NOMO-1 (cell line): ENCODE measurements at regions not wholly inside any gene's neighbourhood (a gene's known extent, or its start where the extent isn't known, plus 50 kb on each side); places are given as distances from the start of the nearest gene placed in this dataset.

Source experiments
- DNase-seq, 2 experiments: peaks; one replicate each; lab custom pipeline; 2025; ENCODE audit not compliant: unreplicated experiment in 2 of 2; lab: John Stamatoyannopoulos, UW

DNA sequence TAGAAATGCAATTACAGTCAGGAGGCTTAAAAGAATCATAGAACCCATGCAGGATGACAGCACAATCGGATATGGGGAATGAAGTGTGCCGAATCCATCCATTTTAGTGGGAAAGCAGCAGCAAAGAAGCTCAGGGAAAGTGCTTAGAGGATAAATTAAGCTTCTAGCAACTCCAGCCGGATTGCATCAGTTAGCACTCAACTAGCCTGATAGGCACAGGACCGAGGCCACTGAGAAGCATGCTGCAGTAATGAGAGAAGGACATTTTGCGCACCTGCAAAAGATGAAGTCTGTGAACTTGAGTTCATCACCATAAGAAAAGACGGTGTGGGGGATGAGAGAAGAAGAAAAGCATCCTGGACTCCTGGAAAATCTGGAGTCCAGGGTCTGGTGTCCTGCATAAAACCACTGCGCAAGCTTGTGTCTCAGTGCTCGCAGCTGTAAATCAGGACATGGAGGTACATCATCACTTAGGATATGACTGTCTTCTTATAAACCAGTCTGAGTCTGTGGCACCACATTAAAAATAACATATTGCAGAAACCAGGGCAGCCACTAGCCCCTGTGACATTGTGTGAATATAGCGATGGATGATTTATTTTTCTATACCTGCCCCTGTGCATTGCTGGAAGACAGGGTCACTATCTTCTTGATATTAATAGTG is 665.5 kb upstream of the SOX11 start:
- DNase-seq: no peak

DNA sequence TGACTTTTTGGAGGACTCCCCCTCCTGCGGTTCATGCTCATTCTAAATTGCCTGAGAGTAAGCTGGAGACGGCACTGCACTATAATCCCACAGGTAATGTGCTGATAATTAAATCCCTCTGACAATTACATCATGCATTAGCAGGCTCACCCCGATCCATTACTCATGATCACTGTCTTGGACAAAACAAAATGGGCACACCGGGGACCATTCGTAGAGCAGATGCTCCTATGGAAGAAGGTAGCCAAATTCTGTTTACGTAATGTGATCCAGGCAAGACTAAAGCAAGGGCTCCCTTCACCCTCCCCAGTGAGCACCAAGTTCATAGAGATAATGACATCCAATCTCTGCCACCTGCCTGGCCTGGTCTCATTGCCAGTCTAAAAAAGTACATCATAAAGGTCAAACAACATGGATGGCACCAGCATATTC is 657.1 kb upstream of the SOX11 start:
- no peak for DNase-seq

DNA sequence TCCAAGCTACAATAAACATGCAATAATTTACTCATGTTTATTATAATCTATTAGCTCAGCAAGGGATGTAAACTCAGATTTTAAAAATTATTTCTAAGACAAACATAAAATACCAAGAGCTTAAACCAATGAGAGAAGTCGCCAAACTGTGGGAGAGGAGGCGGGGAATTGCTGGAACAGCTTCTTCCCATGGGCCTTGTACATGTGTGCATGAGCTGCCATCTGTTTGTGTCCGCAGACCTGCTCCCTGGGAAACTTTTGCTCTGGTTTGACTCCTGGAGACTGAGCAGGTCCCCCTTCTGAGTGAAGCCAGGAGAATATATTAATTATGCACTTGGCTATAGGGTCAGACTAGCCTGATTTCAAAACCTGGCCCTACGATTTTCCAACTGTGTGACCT is 655.9 kb upstream of the SOX11 start:
- DNase-seq: no peak

- no peak for DNase-seq
Observed at GRCh38 chr2:5039241-5039975, 652.8 kb upstream of the SOX11 start.

DNA sequence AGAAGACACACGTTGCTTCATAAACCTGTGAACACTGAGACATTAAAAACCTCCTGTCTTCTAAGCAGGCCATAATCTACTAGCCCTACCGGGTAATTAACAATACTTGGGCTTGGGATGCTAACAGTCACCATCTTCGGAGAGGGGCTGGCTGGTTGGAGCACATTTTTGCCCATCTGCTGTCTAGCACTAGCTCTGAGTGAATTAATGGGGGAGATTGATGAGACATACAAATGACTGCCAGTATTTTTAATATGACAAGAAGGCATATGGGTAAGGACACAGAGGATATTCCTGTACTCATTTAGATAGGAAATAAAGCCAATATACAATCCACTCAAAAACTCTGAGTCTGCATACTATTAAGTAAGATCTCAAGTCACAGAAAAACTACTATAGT is 651.6 kb upstream of the SOX11 start:
- no peak for DNase-seq

- no peak for DNase-seq
Observed at GRCh38 chr2:5041501-5041900, 650.7 kb upstream of the SOX11 start.

DNA sequence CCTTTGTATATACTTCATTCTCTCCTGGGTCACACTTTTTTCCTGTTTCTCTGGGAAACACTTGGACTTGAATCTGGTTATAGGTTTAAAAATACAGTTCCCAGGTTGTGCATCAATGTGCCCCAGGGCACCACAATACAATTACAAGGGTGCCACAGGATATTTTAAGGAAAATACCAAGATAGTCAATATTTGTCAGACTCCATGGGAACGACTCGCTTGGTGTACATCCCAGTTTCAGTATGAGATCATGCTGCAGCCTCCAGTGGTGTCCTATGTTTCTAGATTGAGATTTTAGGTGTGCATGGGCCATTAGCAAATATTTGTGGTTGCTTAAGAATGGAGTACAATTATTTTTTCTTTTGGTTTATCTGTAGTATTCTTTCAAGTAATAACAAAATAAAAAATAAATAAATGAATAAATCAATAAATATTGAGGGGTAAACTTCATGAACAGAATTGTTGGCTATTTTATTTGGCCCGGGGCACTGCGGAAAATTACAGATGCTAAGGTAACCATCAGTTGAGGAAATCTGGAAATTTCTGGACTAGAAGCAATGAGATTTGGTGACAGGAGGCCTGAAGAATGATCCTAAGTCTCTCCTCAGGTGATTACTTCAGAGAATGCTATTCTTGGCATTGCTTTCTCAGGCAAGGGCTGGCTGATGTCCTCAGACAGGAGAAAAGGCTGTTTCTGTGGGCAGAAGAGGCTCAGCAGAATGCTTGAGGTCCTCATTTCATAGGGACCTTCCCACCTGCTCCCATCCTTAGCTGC is 649.3 kb upstream of the SOX11 start:
- DNase-seq: no peak

- no peak for DNase-seq
Observed at GRCh38 chr2:5051300-5051699, 640.9 kb upstream of the SOX11 start.

DNA sequence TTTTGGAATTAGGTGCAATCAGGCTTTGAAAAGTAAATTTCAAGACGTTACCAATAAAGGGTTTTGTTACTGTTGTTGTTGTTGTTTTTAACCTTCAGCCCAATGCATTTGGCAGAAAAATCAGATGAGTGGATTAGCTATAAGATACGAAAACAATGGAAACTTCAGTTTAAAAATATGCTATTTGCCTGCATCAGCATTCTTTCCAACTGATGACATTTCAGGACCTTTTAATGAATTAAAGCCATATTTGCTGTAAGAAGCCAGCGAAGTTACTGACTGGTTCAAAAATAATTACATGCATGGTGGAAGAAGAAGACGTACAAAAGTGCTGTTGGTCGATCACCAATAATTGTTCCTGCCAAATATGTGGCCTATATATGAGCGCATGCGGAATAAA is 639.3 kb upstream of the SOX11 start:
- no peak for DNase-seq

DNA sequence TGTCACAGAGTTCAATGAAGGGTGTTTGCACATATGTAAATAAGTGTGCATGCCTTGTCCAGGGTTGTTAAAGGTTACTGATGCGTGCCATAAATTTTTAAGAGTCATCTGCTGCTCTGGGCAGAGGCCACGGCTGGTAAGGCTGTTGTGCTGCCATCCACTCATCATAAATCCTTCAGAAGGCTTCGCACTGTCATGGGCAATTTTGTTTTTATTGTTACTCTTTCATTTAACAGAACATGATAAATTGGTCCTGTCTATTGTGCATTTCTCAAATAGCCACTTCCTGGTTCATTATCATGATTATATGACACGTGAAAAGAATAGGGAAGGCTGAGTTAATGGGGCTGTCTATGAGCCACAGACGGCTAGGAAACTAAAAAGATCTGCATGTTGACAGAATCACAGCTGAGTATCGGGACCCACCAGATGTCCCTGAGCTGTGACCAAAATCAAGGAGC is 634.3 kb upstream of the SOX11 start:
- no peak for DNase-seq

- DNase-seq: no peak
Observed at GRCh38 chr2:5060956-5061355, 631.2 kb upstream of the SOX11 start.

- DNase-seq: no peak
Observed at GRCh38 chr2:5064687-5065086, 627.5 kb upstream of the SOX11 start.

DNA sequence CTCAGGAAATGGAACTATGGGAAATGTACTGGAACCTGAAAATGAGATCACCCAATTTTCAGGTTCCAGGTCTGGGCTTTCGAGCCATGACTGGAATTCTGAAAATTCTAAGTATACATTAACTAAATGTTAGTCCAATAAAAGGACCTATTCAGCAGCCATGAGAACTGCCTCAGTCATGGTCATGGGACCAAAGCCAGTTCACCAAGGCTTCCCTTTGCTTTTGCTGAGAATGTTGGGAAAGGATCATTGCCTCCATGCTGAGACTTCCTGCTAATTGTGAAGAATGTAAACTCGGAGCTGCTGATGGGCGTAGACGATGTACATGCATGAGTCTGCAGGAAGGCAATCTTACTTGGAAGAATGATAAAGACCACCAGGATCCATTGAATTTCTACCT is 624.4 kb upstream of the SOX11 start:
- DNase-seq: no peak

DNA sequence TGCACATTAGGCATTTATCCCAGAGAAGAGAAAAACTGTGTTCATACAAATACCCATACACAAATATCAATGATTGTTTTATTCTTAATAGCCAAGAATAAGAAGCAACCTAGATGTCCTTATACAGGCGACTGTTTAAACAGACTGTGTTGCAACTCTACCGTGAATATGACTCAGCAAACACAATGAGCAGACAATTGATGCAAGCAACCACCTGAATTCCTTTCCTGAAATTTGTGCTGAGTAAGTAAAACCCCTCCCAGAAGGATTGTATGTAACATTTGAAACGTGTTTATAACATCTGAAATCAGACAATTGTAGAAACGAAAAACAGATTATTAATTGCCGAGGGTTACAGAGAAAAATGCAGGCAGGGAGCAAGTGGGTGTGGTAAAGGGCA is 621.9 kb upstream of the SOX11 start:
- no peak for DNase-seq

- DNase-seq: no peak
Observed at GRCh38 chr2:5074733-5075132, 617.5 kb upstream of the SOX11 start.

DNA sequence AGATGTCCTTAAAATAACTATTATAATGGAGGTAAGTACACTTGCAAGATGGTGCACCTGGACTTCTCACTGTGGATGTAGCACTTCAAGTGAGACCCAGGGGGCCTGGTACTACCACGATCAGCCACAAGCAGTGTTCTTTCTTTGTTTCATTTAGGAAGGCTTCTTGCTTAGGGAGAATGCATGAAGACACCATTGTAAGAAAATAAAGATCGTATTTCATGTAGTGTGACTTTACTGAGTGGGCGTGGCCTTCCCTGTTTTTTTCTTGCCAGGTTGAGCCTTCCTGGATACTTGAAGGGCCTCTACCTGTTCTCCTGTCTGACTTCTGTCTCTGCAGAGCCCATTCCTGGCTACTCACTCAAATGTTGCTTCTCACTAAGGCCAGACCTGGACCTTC is 615.6 kb upstream of the SOX11 start:
- no peak for DNase-seq

DNA sequence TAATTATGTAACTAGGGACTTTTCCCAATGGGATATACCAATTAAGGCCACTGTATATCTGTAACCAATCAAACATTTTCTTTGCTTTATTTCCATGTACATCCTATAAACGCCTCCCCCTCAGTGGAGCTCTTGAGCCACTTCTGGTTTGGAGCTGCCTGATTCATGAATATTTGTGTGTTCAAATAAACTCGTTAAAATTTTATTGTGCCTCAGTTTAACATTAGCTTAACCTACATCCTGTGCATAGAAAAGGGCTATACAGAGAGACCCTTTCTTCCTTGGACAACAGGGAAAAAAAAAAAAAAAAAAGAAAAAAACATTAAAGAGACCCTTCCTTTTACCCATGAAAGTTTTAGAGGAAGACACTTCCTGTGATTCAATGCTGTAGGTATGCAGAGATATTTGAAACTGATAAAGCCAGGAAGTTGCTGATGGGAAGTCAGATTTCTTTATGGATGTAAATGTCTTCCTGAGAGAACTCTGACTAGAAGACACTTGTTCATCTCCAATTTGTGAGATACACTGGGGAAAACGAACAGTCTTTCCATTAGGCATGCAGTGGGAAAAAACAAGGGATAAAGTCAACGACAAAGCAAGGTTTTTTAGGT is 614.6 kb upstream of the SOX11 start:
- DNase-seq: no peak

- DNase-seq: no peak
Observed at GRCh38 chr2:5083402-5083801, 608.8 kb upstream of the SOX11 start.

- no peak for DNase-seq
Observed at GRCh38 chr2:5089409-5089808, 602.8 kb upstream of the SOX11 start.

GRCh38 chr2:5093056-5093455 is 599.1 kb upstream of the SOX11 start:
- DNase-seq: no peak

- DNase-seq: no peak
Observed at GRCh38 chr2:5093518-5093917, 598.7 kb upstream of the SOX11 start.
